ENCODE measurements at regions not wholly inside any gene's neighbourhood (a gene's known extent, or its start where the extent isn't known, plus 50 kb on each side); places are given as distances from the start of the nearest gene placed in this dataset.

- Mint-ChIP-seq H3K4me1 (no peaks in the 10 kb centered on the region), H3K36me3 (no peaks in the 10 kb centered on the region), H3K27ac (no peak overlapping the region), H3K4me3 (no peak overlapping the region), H3K27me3 (peaks cover 3% of the 10 kb centered on the region), H3K9me3 (peaks cover 0 to 6% (median 3%) of the 10 kb centered on the region in 7 donors)
- Histone ChIP-seq H3K9me3 (ENCODE audit: control insufficient read depth in 2 of 2, low read length in 2 of 2) (no peaks in the 10 kb centered on the region), H3K4me1 (ENCODE audit: control insufficient read depth, insufficient read depth, low read length, poor library complexity, severe bottlenecking) (no peaks in the 10 kb centered on the region), H3K36me3 (ENCODE audit: control insufficient read depth, insufficient read depth, low read length) (no peaks in the 10 kb centered on the region), H3K27me3 (ENCODE audit: control insufficient read depth, insufficient read depth, low read length) (no peaks in the 10 kb centered on the region), H3K27ac (ENCODE audit: insufficient read depth, low read length, poor library complexity, severe bottlenecking) (no peak overlapping the region), H3K4me3 (ENCODE audit: low read depth, low read length) (no peak overlapping the region)
- ATAC-seq (ENCODE audit: low read depth in 2 of 2) = no peak
- no peak for DNase-seq
These were observed 161.6 kb upstream of the PDZRN3 start for GRCh38 chr3:73786321-73786807.

- H3K27me3 Mint-ChIP-seq = peaks cover 4% of the 10 kb centered on the region
- Histone ChIP-seq H3K4me1 (ENCODE audit: control insufficient read depth, insufficient read depth, low read length, poor library complexity, severe bottlenecking) (no peaks in the 10 kb centered on the region), H3K36me3 (ENCODE audit: control insufficient read depth, insufficient read depth, low read length) (no peaks in the 10 kb centered on the region), H3K27ac (ENCODE audit: insufficient read depth, low read length, poor library complexity, severe bottlenecking) (no peak overlapping the region), H3K4me3 (ENCODE audit: low read depth, low read length) (no peak overlapping the region), H3K9me3 (ENCODE audit: control insufficient read depth in 2 of 2, low read length in 2 of 2) (no peaks in the 10 kb centered on the region), H3K27me3 (ENCODE audit: control insufficient read depth, insufficient read depth, low read length) (no peaks in the 10 kb centered on the region)
- no peak for ATAC-seq (ENCODE audit: low read depth in 2 of 2)
- H3K9me3 Mint-ChIP-seq = peaks cover 0 to 6% (median 3%) of the 10 kb centered on the region in 7 donors
- DNase-seq = no peak
- no peak overlapping the region for H3K27ac Mint-ChIP-seq
- no peak overlapping the region for H3K4me3 Mint-ChIP-seq
- H3K4me1 Mint-ChIP-seq = no peaks in the 10 kb centered on the region
- no peaks in the 10 kb centered on the region for H3K36me3 Mint-ChIP-seq
These were observed 160.1 kb upstream of the PDZRN3 start for GRCh38 chr3:73784686-73785392.

GRCh38 chr3:73783811-73784210 is 159.1 kb upstream of the PDZRN3 start:
- Histone ChIP-seq H3K4me3 (ENCODE audit: low read depth, low read length) (no peak overlapping the region), H3K9me3 (ENCODE audit: control insufficient read depth in 2 of 2, low read length in 2 of 2) (no peaks in the 10 kb centered on the region), H3K27ac (ENCODE audit: insufficient read depth, low read length, poor library complexity, severe bottlenecking) (no peak overlapping the region), H3K27me3 (ENCODE audit: control insufficient read depth, insufficient read depth, low read length) (no peaks in the 10 kb centered on the region), H3K36me3 (ENCODE audit: control insufficient read depth, insufficient read depth, low read length) (no peaks in the 10 kb centered on the region), H3K4me1 (ENCODE audit: control insufficient read depth, insufficient read depth, low read length, poor library complexity, severe bottlenecking) (no peaks in the 10 kb centered on the region)
- H3K36me3 Mint-ChIP-seq = no peaks in the 10 kb centered on the region
- H3K27ac Mint-ChIP-seq = no peak overlapping the region
- H3K4me1 Mint-ChIP-seq = no peaks in the 10 kb centered on the region
- DNase-seq = no peak
- H3K27me3 Mint-ChIP-seq = peaks cover 4% of the 10 kb centered on the region
- H3K9me3 Mint-ChIP-seq = peaks cover 0 to 4% (median 3%) of the 10 kb centered on the region in 7 donors
- H3K4me3 Mint-ChIP-seq = no peak overlapping the region
- no peak for ATAC-seq (ENCODE audit: low read depth in 2 of 2)

DNA sequence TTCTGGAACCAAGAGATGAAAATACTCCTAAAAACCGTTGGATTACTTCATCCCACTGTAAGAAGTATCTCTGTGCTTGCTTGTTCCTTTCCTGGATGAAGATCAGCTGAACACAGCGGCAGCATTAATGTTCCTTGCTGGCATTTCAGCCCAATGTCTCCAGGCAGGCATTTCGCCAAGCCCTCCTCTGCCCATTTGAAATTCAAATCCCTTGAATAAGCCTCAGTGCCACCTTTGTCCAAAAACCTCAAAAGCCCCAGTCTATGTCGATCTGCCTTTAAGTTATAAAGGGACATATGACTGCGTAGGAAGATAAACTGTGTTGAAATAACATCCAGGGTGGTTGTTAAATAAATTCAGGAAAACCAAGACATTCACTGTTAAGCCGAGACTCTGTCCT is 156.8 kb upstream of the PDZRN3 start:
- H3K27ac Mint-ChIP-seq = no peak overlapping the region
- no peaks in the 10 kb centered on the region for H3K36me3 Mint-ChIP-seq
- ATAC-seq (ENCODE audit: low read depth in 2 of 2) (no peak), DNase-seq (no peak)
- no peaks in the 10 kb centered on the region for H3K36me3 ChIP-seq (ENCODE audit: control insufficient read depth, insufficient read depth, low read length)
- H3K4me3 Mint-ChIP-seq = no peak overlapping the region
- no peaks in the 10 kb centered on the region for H3K9me3 ChIP-seq (ENCODE audit: control insufficient read depth in 2 of 2, low read length in 2 of 2)
- peaks cover 4% of the 10 kb centered on the region for H3K27me3 Mint-ChIP-seq
- no peaks in the 10 kb centered on the region for H3K4me1 Mint-ChIP-seq
- no peak overlapping the region for H3K27ac ChIP-seq (ENCODE audit: insufficient read depth, low read length, poor library complexity, severe bottlenecking)
- no peaks in the 10 kb centered on the region for H3K27me3 ChIP-seq (ENCODE audit: control insufficient read depth, insufficient read depth, low read length)
- H3K9me3 Mint-ChIP-seq = peaks cover 0 to 7% (median 2%) of the 10 kb centered on the region in 7 donors
- H3K4me1 ChIP-seq (ENCODE audit: control insufficient read depth, insufficient read depth, low read length, poor library complexity, severe bottlenecking) = no peaks in the 10 kb centered on the region
- no peak overlapping the region for H3K4me3 ChIP-seq (ENCODE audit: low read depth, low read length)

DNA sequence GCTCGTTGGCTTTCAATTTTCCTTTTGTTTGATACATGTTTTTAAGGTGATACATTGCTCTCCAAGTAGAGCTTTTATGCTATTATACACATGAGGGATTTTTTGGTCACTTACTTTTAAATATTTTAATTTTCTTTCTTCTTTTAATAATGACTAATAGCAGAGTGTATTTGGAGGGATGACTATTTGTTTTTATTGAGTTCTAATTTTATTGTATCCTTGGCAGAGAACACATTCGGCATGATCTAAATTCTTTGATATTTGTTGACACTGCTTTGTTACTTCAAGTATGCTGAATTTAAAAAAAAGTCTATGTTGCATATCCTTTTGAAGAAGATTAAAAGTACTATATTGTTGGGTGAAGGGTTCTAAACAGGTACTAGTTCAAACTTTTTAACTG is 149.9 kb upstream of the PDZRN3 start:
- no peak for ATAC-seq (ENCODE audit: low read depth in 2 of 2)
- H3K4me1 Mint-ChIP-seq = no peaks in the 10 kb centered on the region

DNA sequence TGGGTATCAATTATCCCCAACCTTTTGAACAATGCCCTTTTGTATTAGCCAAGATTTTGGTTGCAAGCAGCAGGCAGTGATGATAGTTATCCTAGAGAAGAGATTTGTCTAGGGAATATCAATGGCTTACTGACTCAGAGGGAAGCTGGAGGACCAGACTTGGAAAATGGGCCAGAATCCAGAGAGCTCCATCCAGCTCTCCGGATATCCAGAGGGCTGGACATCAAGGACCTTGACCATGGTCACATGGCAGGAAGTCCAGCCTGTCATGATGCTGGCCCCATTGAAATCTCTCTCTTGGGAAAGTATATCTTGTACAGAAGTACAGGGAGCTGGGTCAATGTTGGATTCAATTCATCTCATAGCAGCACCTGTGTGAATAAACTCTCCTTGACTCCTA is 148.5 kb upstream of the PDZRN3 start:
- Mint-ChIP-seq H3K4me3 (no peak overlapping the region), H3K9me3 (peaks cover 0 to 5% (median 2%) of the 10 kb centered on the region in 7 donors), H3K27ac (no peak overlapping the region), H3K4me1 (no peaks in the 10 kb centered on the region), H3K36me3 (no peaks in the 10 kb centered on the region), H3K27me3 (no peaks in the 10 kb centered on the region)
- DNase-seq (no peak), ATAC-seq (ENCODE audit: low read depth in 2 of 2) (no peak)
- Histone ChIP-seq H3K4me3 (ENCODE audit: low read depth, low read length) (no peak overlapping the region), H3K27ac (ENCODE audit: insufficient read depth, low read length, poor library complexity, severe bottlenecking) (no peak overlapping the region), H3K36me3 (ENCODE audit: control insufficient read depth, insufficient read depth, low read length) (no peaks in the 10 kb centered on the region), H3K4me1 (ENCODE audit: control insufficient read depth, insufficient read depth, low read length, poor library complexity, severe bottlenecking) (no peaks in the 10 kb centered on the region), H3K9me3 (ENCODE audit: control insufficient read depth in 2 of 2, low read length in 2 of 2) (no peaks in the 10 kb centered on the region), H3K27me3 (ENCODE audit: control insufficient read depth, insufficient read depth, low read length) (no peaks in the 10 kb centered on the region)

More for the DNA sequence above, 149.9 kb upstream of the PDZRN3 start:
- H3K4me3 ChIP-seq (ENCODE audit: low read depth, low read length) = no peak overlapping the region
- H3K9me3 Mint-ChIP-seq = peaks cover 0 to 5% (median 0%) of the 10 kb centered on the region in 7 donors
- H3K4me1 ChIP-seq (ENCODE audit: control insufficient read depth, insufficient read depth, low read length, poor library complexity, severe bottlenecking) = no peaks in the 10 kb centered on the region
- no peaks in the 10 kb centered on the region for H3K36me3 ChIP-seq (ENCODE audit: control insufficient read depth, insufficient read depth, low read length)
- H3K9me3 ChIP-seq (ENCODE audit: control insufficient read depth in 2 of 2, low read length in 2 of 2) = no peaks in the 10 kb centered on the region
- no peaks in the 10 kb centered on the region for H3K36me3 Mint-ChIP-seq
- no peak overlapping the region for H3K4me3 Mint-ChIP-seq
- H3K27ac Mint-ChIP-seq = no peak overlapping the region
- no peak overlapping the region for H3K27ac ChIP-seq (ENCODE audit: insufficient read depth, low read length, poor library complexity, severe bottlenecking)
- no peak for DNase-seq
- no peaks in the 10 kb centered on the region for H3K27me3 Mint-ChIP-seq
- no peaks in the 10 kb centered on the region for H3K27me3 ChIP-seq (ENCODE audit: control insufficient read depth, insufficient read depth, low read length)

DNA sequence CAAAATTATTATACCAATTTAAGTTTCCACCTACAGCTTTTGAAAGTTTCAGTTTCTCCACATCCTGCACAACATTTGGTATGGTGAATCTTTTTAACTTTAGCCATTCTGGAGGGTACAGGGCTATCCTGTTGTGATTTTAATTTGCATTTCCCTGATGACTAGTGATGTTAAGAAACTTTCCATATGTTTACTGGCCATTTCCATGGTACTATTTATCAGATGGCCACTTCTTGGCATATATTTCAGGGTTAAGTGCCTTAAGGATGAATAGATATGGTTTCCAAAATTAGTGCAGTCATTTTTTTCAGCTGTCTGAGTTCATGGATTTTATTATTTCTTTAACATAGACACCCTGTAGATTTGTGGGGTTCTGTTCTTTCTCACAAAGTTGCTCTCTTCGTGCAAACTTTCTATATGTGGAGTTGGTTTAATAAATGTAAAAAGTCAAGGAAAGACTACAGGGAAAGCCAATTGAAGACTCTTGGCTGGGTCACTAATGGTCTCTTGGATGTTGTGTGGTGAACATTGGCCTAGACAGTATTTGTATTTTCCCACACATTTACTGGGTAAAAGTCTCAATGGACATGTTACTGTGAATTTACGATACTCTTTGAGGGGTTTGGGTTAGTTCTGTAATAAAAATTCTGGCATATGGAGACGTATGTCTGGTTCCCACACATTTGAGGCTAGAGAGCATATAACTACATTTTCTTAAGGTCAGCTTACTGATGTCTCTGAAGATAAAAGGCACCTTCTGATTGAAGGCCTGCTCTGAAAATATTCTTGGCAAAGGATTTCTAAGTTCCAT is 147.5 kb upstream of the PDZRN3 start:
- Mint-ChIP-seq H3K9me3 (peaks cover 0 to 7% (median 2%) of the 10 kb centered on the region in 7 donors), H3K4me1 (no peaks in the 10 kb centered on the region), H3K4me3 (no peak overlapping the region), H3K27ac (no peak overlapping the region), H3K27me3 (no peaks in the 10 kb centered on the region), H3K36me3 (no peaks in the 10 kb centered on the region)
- no peaks in the 10 kb centered on the region for H3K36me3 ChIP-seq (ENCODE audit: control insufficient read depth, insufficient read depth, low read length)
- no peaks in the 10 kb centered on the region for H3K4me1 ChIP-seq (ENCODE audit: control insufficient read depth, insufficient read depth, low read length, poor library complexity, severe bottlenecking)
- H3K27ac ChIP-seq (ENCODE audit: insufficient read depth, low read length, poor library complexity, severe bottlenecking) = no peak overlapping the region
- no peak overlapping the region for H3K4me3 ChIP-seq (ENCODE audit: low read depth, low read length)
- no peaks in the 10 kb centered on the region for H3K27me3 ChIP-seq (ENCODE audit: control insufficient read depth, insufficient read depth, low read length)
- no peaks in the 10 kb centered on the region for H3K9me3 ChIP-seq (ENCODE audit: control insufficient read depth in 2 of 2, low read length in 2 of 2)
- no peak for ATAC-seq (ENCODE audit: low read depth in 2 of 2)
- no peak for DNase-seq

Measured in CD4-positive, CD25-positive, alpha-beta regulatory T cell (primary cell).